ENCODE measurements at regions not wholly inside any gene's neighbourhood (a gene's known extent, or its start where the extent isn't known, plus 50 kb on each side); places are given as distances from the start of the nearest gene placed in this dataset.
A peak's percentile ranks its signal among the peaks of the same experiment; 100 is the strongest.
"Not testable (repeated sequence)": the region's sequence is repeated elsewhere in the genome, so short reads cannot be mapped to it uniquely, and the experiment has no call there.

GRCh38 chr14:100421756-100422470, 98.8 kb downstream of the SLC25A47 start:
- peak; percentile 21 for DNase-seq

GRCh38 chr14:100422556-100423316, 99.6 kb downstream of the SLC25A47 start:
- DNase-seq, result peak; percentile 41

- no peak for DNase-seq
Observed at GRCh38 chr14:100423317-100424010, 100.3 kb downstream of the SLC25A47 start.

GRCh38 chr14:100424504-100425428, 101.6 kb downstream of the SLC25A47 start:
- peak; percentile 53 for DNase-seq

GRCh38 chr14:100425429-100425827, 102.3 kb downstream of the SLC25A47 start:
- no peak for DNase-seq

GRCh38 chr14:100426314-100426713, 103.2 kb downstream of the SLC25A47 start:
- peak; percentile 25 for DNase-seq

- DNase-seq, result peak; percentile 53
Observed at GRCh38 chr14:100427166-100427565, 104.0 kb downstream of the SLC25A47 start.

GRCh38 chr14:100428727-100429126, 105.6 kb downstream of the SLC25A47 start:
- peak; percentile 43 for DNase-seq

GRCh38 chr14:100429537-100429936, 106.4 kb downstream of the SLC25A47 start:
- DNase-seq, result peak; percentile 22

GRCh38 chr14:100430571-100430970, 107.4 kb downstream of the SLC25A47 start:
- no peak for DNase-seq

GRCh38 chr14:100431461-100431860, 108.3 kb downstream of the SLC25A47 start:
- DNase-seq, result not testable (repeated sequence)

- no peak for DNase-seq
Observed at GRCh38 chr14:100432652-100433427, 109.7 kb downstream of the SLC25A47 start.

- DNase-seq, result no peak
Observed at GRCh38 chr14:100433428-100433814, 110.3 kb downstream of the SLC25A47 start.

- DNase-seq, result no peak
Observed at GRCh38 chr14:100434033-100434601, 111.0 kb downstream of the SLC25A47 start.

- no peak for DNase-seq
Observed at GRCh38 chr14:100434911-100435438, 111.8 kb downstream of the SLC25A47 start.

GRCh38 chr14:100435459-100435858, 112.3 kb downstream of the SLC25A47 start:
- no peak for DNase-seq

GRCh38 chr14:100436745-100437406, 113.7 kb downstream of the SLC25A47 start:
- DNase-seq, result no peak

- DNase-seq, result no peak
Observed at GRCh38 chr14:100438271-100438670, 115.1 kb downstream of the SLC25A47 start.

- peak; percentile 75 for DNase-seq
Observed at GRCh38 chr14:100438678-100439592, 115.8 kb downstream of the SLC25A47 start.
